GM19452 (cell line): ENCODE measurements at regions not wholly inside any gene's neighbourhood (a gene's known extent, or its start where the extent isn't known, plus 50 kb on each side); places are given as distances from the start of the nearest gene placed in this dataset.
"Not testable (repeated sequence)": the region's sequence is repeated elsewhere in the genome, so short reads cannot be mapped to it uniquely, and the experiment has no call there.

Experiments
- ATAC-seq: cut with Tn5 transposase; IDR thresholded peaks from one replicate; pipeline ENCODE4 v1.9.1; 2021; ENCODE audit not compliant: unreplicated experiment

GRCh38 chr7:13072014-13072413 lies 384.6 kb downstream of the ARL4A start:
- no peak for ATAC-seq

GRCh38 chr7:13077466-13077865 lies 390.0 kb downstream of the ARL4A start:
- ATAC-seq = no peak

GRCh38 chr7:13078105-13078504 lies 390.7 kb downstream of the ARL4A start:
- ATAC-seq = no peak

- no peak for ATAC-seq
These were observed 403.5 kb downstream of the ARL4A start for GRCh38 chr7:13090959-13091358.

GRCh38 chr7:13091974-13092707 lies 404.7 kb downstream of the ARL4A start:
- ATAC-seq = no peak

- ATAC-seq = no peak
These were observed 405.2 kb downstream of the ARL4A start for GRCh38 chr7:13092708-13093005.

GRCh38 chr7:13093160-13093559 lies 405.7 kb downstream of the ARL4A start:
- ATAC-seq = no peak

GRCh38 chr7:13097499-13097898 lies 410.1 kb downstream of the ARL4A start:
- no peak for ATAC-seq

- ATAC-seq = no peak
These were observed 410.7 kb downstream of the ARL4A start for GRCh38 chr7:13098161-13098560.

- no peak for ATAC-seq
These were observed 411.8 kb downstream of the ARL4A start for GRCh38 chr7:13099154-13099795.

- no peak for ATAC-seq
These were observed 416.7 kb downstream of the ARL4A start for GRCh38 chr7:13104128-13104527.

- ATAC-seq = no peak
These were observed 417.8 kb downstream of the ARL4A start for GRCh38 chr7:13105209-13105608.

- ATAC-seq = no peak
These were observed 419.1 kb downstream of the ARL4A start for GRCh38 chr7:13106513-13106912.

GRCh38 chr7:13107291-13107690 lies 419.9 kb downstream of the ARL4A start:
- no peak for ATAC-seq

- ATAC-seq = no peak
These were observed 420.6 kb downstream of the ARL4A start for GRCh38 chr7:13108061-13108460.

GRCh38 chr7:13109201-13109600 lies 421.8 kb downstream of the ARL4A start:
- no peak for ATAC-seq

GRCh38 chr7:13110107-13110506 lies 422.7 kb downstream of the ARL4A start:
- ATAC-seq = no peak

- ATAC-seq = no peak
These were observed 423.8 kb downstream of the ARL4A start for GRCh38 chr7:13111230-13111629.

- not testable (repeated sequence) for ATAC-seq
These were observed 426.8 kb downstream of the ARL4A start for GRCh38 chr7:13114240-13114639.

GRCh38 chr7:13115157-13115772 lies 427.8 kb downstream of the ARL4A start:
- ATAC-seq = no peak

GRCh38 chr7:13115855-13116254 lies 428.4 kb downstream of the ARL4A start:
- ATAC-seq = no peak

GRCh38 chr7:13117103-13117502 lies 429.7 kb downstream of the ARL4A start:
- no peak for ATAC-seq
